PC-3 (cell line): ENCODE measurements at regions not wholly inside any gene's neighbourhood (a gene's known extent, or its start where the extent isn't known, plus 50 kb on each side); places are given as distances from the start of the nearest gene placed in this dataset.

ENCODE experiments used
- EZH2 ChIP-seq: fragments of 300-600 bp; sonication (generic); IDR thresholded peaks from one replicate; pipeline ENCODE4 v1.6.1; 2017; ENCODE audit warnings: antibody characterized with exemption, mild to moderate bottlenecking, low read length; ENCODE audit not compliant: unreplicated experiment
- EZH2phosphoT487 ChIP-seq: fragments of 300-600 bp; sonication (generic); IDR thresholded peaks from 2 replicates; pipeline ENCODE4 v1.6.1; 2018; ENCODE audit warnings: mild to moderate bottlenecking, antibody characterized with exemption, low read length, borderline replicate concordance
- TF ChIP-seq, protein P1 (sequence below): fragments of 300-600 bp; sonication (generic); conservative IDR thresholded peaks from 2 replicates; pipeline ENCODE4 v1.5.1; 2017; ENCODE audit warnings: antibody characterized with exemption, low read depth, mild to moderate bottlenecking, low read length

DNA sequence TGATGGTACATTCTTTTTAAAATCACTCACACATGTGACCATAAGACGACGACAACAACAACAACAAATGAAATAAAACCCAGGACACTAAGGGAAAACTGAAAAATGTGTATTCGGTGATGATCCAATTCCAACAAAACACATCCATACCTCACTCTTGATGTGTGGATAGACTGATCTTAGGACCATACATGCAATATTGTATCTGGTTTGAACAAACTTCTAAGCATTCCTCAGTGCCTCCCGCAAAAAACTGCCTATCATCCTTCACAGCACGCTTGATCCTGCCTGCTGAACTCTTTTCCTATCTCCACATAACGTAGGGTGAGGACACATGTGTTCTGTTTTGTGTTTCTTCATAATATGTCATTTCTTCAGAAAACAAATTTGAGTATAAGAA, 415.2 kb downstream of the KCTD12 start:
- TF ChIP-seq, protein P1, sequence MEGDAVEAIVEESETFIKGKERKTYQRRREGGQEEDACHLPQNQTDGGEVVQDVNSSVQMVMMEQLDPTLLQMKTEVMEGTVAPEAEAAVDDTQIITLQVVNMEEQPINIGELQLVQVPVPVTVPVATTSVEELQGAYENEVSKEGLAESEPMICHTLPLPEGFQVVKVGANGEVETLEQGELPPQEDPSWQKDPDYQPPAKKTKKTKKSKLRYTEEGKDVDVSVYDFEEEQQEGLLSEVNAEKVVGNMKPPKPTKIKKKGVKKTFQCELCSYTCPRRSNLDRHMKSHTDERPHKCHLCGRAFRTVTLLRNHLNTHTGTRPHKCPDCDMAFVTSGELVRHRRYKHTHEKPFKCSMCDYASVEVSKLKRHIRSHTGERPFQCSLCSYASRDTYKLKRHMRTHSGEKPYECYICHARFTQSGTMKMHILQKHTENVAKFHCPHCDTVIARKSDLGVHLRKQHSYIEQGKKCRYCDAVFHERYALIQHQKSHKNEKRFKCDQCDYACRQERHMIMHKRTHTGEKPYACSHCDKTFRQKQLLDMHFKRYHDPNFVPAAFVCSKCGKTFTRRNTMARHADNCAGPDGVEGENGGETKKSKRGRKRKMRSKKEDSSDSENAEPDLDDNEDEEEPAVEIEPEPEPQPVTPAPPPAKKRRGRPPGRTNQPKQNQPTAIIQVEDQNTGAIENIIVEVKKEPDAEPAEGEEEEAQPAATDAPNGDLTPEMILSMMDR: no peak
- TF ChIP-seq EZH2 (no peak), EZH2phosphoT487 (no peak)
